ENCODE measurements at regions not wholly inside any gene's neighbourhood (a gene's known extent, or its start where the extent isn't known, plus 50 kb on each side); places are given as distances from the start of the nearest gene placed in this dataset.

GRCh38 chr12:125402874-125403789 lies 337.9 kb downstream of the AACS start:
- DNase-seq (ENCODE audit: low read depth), result peak; percentile 63
- no peak overlapping the region for H3K4me3 ChIP-seq (ENCODE audit: low read depth, low read length)
- peak; percentile 59 for TF ChIP-seq CTCF (IDR thresholded peaks at IDR 0.05; ENCODE audit: low read depth, low read length)
- TF ChIP-seq, protein P1, sequence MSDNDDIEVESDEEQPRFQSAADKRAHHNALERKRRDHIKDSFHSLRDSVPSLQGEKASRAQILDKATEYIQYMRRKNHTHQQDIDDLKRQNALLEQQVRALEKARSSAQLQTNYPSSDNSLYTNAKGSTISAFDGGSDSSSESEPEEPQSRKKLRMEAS (IDR thresholded peaks at IDR 0.05; ENCODE audit: low read depth, low read length), result no peak

- TF ChIP-seq, protein P1 (IDR thresholded peaks at IDR 0.05; ENCODE audit: low read depth, low read length), result no peak
- TF ChIP-seq CTCF (IDR thresholded peaks at IDR 0.05; ENCODE audit: low read depth, low read length) (no peak), MYC (IDR thresholded peaks at IDR 0.05; ENCODE audit: low read depth, low read length) (no peak), POLR2A (IDR thresholded peaks at IDR 0.05; ENCODE audit: extremely low read depth, insufficient read length) (no peak)
- DNase-seq (ENCODE audit: low read depth), result no peak
- no peak overlapping the region for H3K4me3 ChIP-seq (ENCODE audit: low read depth, low read length)
These were observed 338.6 kb downstream of the AACS start for GRCh38 chr12:125403843-125404242.

GRCh38 chr12:125406131-125406530 lies 340.9 kb downstream of the AACS start:
- TF ChIP-seq POLR2A (IDR thresholded peaks at IDR 0.05; ENCODE audit: extremely low read depth, insufficient read length) (no peak), CTCF (IDR thresholded peaks at IDR 0.05; ENCODE audit: low read depth, low read length) (no peak), MYC (IDR thresholded peaks at IDR 0.05; ENCODE audit: low read depth, low read length) (no peak)
- TF ChIP-seq, protein P1 (IDR thresholded peaks at IDR 0.05; ENCODE audit: low read depth, low read length), result no peak
- DNase-seq (ENCODE audit: low read depth), result no peak
- H3K4me3 ChIP-seq (ENCODE audit: low read depth, low read length), result no peak overlapping the region

GRCh38 chr12:125408718-125409117 lies 343.5 kb downstream of the AACS start:
- H3K4me3 ChIP-seq (ENCODE audit: low read depth, low read length), result no peak overlapping the region
- no peak for TF ChIP-seq MYC (IDR thresholded peaks at IDR 0.05; ENCODE audit: low read depth, low read length)
- no peak for TF ChIP-seq CTCF (IDR thresholded peaks at IDR 0.05; ENCODE audit: low read depth, low read length)
- DNase-seq (ENCODE audit: low read depth), result no peak

DNA sequence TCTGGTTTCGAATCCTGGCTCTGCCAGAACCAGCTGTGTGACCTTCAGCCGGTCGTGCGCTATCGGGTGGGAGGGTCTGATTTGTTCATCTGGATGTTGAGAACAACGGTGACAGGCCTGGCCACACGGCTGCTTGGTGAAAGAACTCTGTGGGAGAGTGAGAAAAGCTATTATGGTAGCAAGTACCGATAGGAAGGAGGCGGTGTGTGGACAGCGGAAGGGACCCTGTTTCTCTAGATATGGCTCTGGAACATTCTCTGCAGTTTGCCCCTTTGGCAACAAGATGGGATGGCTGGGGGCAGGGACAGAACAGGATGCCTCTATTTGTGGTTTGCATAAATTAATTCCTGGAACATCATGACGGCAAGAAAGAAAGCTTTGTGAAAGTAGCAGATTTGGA lies 347.3 kb downstream of the AACS start:
- DNase-seq (ENCODE audit: low read depth), result no peak
- no peak overlapping the region for H3K4me3 ChIP-seq (ENCODE audit: low read depth, low read length)
- TF ChIP-seq POLR2A (IDR thresholded peaks at IDR 0.05; ENCODE audit: extremely low read depth, insufficient read length) (no peak), MYC (IDR thresholded peaks at IDR 0.05; ENCODE audit: low read depth, low read length) (no peak), CTCF (IDR thresholded peaks at IDR 0.05; ENCODE audit: low read depth, low read length) (no peak)
- TF ChIP-seq, protein P1 (IDR thresholded peaks at IDR 0.05; ENCODE audit: low read depth, low read length), result no peak
